Neuronal stem cell (in vitro differentiated cells): ENCODE measurements at regions not wholly inside any gene's neighbourhood (a gene's known extent, or its start where the extent isn't known, plus 50 kb on each side); places are given as distances from the start of the nearest gene placed in this dataset.
"Not testable (repeated sequence)": the region's sequence is repeated elsewhere in the genome, so short reads cannot be mapped to it uniquely, and the experiment has no call there.

Experiments
- DNase-seq: peaks from one replicate; pipeline ENCODE4 v3.0.0-alpha.2; 2013; ENCODE audit warnings: low spot score
- H2AFZ ChIP-seq: one replicate; pipeline ENCODE4 v1.6.1; 2013; ENCODE audit warnings: mild to moderate bottlenecking, low read length, inconsistent platforms
- H2AK5ac ChIP-seq: 2 replicates; pipeline ENCODE4 v1.6.1; 2013; ENCODE audit warnings: low read depth, mild to moderate bottlenecking, inconsistent platforms, low read length, moderate library complexity, mixed read lengths
- H2BK120ac ChIP-seq: 2 replicates; pipeline ENCODE4 v1.6.1; 2013; ENCODE audit warnings: low read depth, mild to moderate bottlenecking, inconsistent platforms, low read length, moderate library complexity, mixed read lengths
- H2BK12ac ChIP-seq: one replicate; pipeline ENCODE4 v1.6.1; 2013; ENCODE audit warnings: low read length, inconsistent platforms
- H2BK15ac ChIP-seq: 2 replicates; pipeline ENCODE4 v1.6.1; 2013; ENCODE audit warnings: mild to moderate bottlenecking, low read length, inconsistent platforms, mixed read lengths
- H2BK5ac ChIP-seq: one replicate; pipeline ENCODE4 v1.6.1; 2013; ENCODE audit warnings: inconsistent platforms, mild to moderate bottlenecking, low read length, moderate library complexity
- H3K14ac ChIP-seq: one replicate; pipeline ENCODE4 v1.6.1; 2013; ENCODE audit warnings: low read length, inconsistent platforms
- H3K18ac ChIP-seq: 2 replicates; pipeline ENCODE4 v1.6.1; 2013; ENCODE audit warnings: low read length, inconsistent platforms
- H3K23ac ChIP-seq: 2 replicates; pipeline ENCODE4 v1.6.1; 2013; ENCODE audit warnings: low read depth, mild to moderate bottlenecking, mixed read lengths, low read length, inconsistent platforms; ENCODE audit not compliant: poor library complexity
- H3K27ac ChIP-seq: replicated peaks from 3 replicates; pipeline ENCODE4 v1.5.1; 2013; ENCODE audit warnings: low read length, inconsistent platforms
- H3K27me3 ChIP-seq, 3 experiments: 2 replicates each; pipeline ENCODE4 v1.6.1; 2013; ENCODE audit warnings: low read length in 3 of 3, mild to moderate bottlenecking in 2 of 3, inconsistent platforms in 1 of 3, low read depth in 1 of 3, mixed read lengths in 1 of 3, moderate library complexity in 1 of 3; ENCODE audit not compliant: control insufficient read depth in 3 of 3, insufficient read depth in 3 of 3
- H3K36me3 ChIP-seq, 2 donors: replicated peaks in 1 of 2; 2 replicates each; pipeline ENCODE4 v1.6.1; 2013; ENCODE audit warnings: low read length in 2 of 2; ENCODE audit not compliant: control insufficient read depth in 2 of 2, insufficient read depth in 2 of 2
- H3K4ac ChIP-seq: 2 replicates; pipeline ENCODE4 v1.6.1; 2013; ENCODE audit warnings: inconsistent platforms, mild to moderate bottlenecking, low read length, moderate library complexity
- H3K4me1 ChIP-seq, 2 donors: 1 replicate in 1 of 2; 2 replicates in 1 of 2; pipeline ENCODE4 v1.6.1; 2013; ENCODE audit warnings: low read length in 2 of 2, low read depth in 1 of 2; ENCODE audit not compliant: control insufficient read depth in 2 of 2, insufficient read depth in 1 of 2
- H3K4me2 ChIP-seq: one replicate; pipeline ENCODE4 v1.6.1; 2013; ENCODE audit warnings: mild to moderate bottlenecking, low read length, inconsistent platforms; ENCODE audit not compliant: insufficient read depth, poor library complexity, severe bottlenecking
- H3K4me3 ChIP-seq, 2 donors: 2 replicates each; pipeline ENCODE4 v1.5.1; 2013; ENCODE audit warnings: low read length in 2 of 2, mild to moderate bottlenecking in 2 of 2, inconsistent platforms in 1 of 2, moderate library complexity in 1 of 2
- H3K79me1 ChIP-seq: one replicate; pipeline ENCODE4 v1.6.1; 2013; ENCODE audit warnings: low read depth, mild to moderate bottlenecking, inconsistent platforms, low read length, moderate library complexity
- H3K9ac ChIP-seq: one replicate; pipeline ENCODE4 v1.6.1; 2013; ENCODE audit warnings: mild to moderate bottlenecking, low read depth, low read length, inconsistent platforms; ENCODE audit not compliant: poor library complexity
- H3K9me3 ChIP-seq, 2 donors: replicated peaks in 1 of 2; 2 replicates each; pipeline versions ENCODE3 to v1.6.1; 2013; ENCODE audit warnings: low read length in 2 of 2, mild to moderate bottlenecking in 2 of 2, inconsistent platforms in 1 of 2, low read depth in 1 of 2, mixed read lengths in 1 of 2, moderate library complexity in 1 of 2; ENCODE audit not compliant: control insufficient read depth in 2 of 2, insufficient read depth in 1 of 2
- H4K8ac ChIP-seq: one replicate; pipeline ENCODE4 v1.6.1; 2013; ENCODE audit warnings: low read depth, mild to moderate bottlenecking, inconsistent platforms, low read length, moderate library complexity
- H4K91ac ChIP-seq: one replicate; pipeline ENCODE4 v1.6.1; 2013; ENCODE audit warnings: low read length, low read depth, mild to moderate bottlenecking, inconsistent platforms; ENCODE audit not compliant: poor library complexity
- WGBS, 2 donors: extraction: QIAGEN DNeasy Blood & Tissue Kit; methylation state at CpG; one replicate each; pipeline ENCODE4 v1.1.7; 2013; ENCODE audit warnings: missing lambda C conversion rate in 2 of 2, mixed read lengths in 1 of 2; ENCODE audit not compliant: insufficient read length in 2 of 2, insufficient replicate concordance in 1 of 2; ENCODE audit errors: extremely low coverage in 2 of 2; 5-methylcytosine and 5-hydroxymethylcytosine counted together

GRCh38 chr1:115515270-115515669 lies 126.5 kb upstream of the VANGL1 start:
- Histone ChIP-seq H3K4me3 (no peak overlapping the region), H3K4ac (no peak overlapping the region), H2AFZ (no peak overlapping the region), H3K27me3 (no peaks in the 10 kb centered on the region), H4K91ac (no peak overlapping the region), H3K36me3 (no peaks in the 10 kb centered on the region), H2AK5ac (no peak overlapping the region), H2BK120ac (no peak overlapping the region), H2BK12ac (no peak overlapping the region), H3K27ac (no peak overlapping the region), H4K8ac (no peak overlapping the region), H3K18ac (no peak overlapping the region), H2BK5ac (no peak overlapping the region), H3K4me2 (no peak overlapping the region), H3K14ac (no peak overlapping the region), H3K23ac (no peak overlapping the region), H3K9ac (no peak overlapping the region), H2BK15ac (no peak overlapping the region), H3K9me3 (no peaks in the 10 kb centered on the region), H3K4me1 (no peaks in the 10 kb centered on the region), H3K79me1 (no peaks in the 10 kb centered on the region)
- no CpG with 5 or more reads among the region's 4 CpGs for WGBS, 2 donors
- no peak for DNase-seq

DNA sequence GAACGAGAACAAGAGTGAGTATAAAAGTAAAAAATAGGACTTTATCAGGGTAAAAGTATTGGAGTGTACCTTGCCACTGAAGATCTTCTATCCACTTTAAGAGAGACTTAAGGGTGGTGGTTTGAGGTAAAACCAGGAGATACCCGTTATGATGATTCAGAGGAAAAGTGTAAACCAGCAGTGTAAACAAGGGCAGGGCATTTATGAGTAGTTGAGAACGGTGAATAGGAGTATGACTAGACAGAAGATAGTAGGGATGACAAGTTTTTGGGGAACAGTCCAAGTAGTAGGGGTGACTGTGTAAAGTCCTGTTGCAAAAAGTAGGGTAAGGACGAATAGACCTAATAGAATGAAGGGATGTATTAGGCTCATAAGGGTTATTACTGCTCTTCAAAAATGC lies 131.5 kb upstream of the VANGL1 start:
- H3K23ac ChIP-seq, H3K4ac ChIP-seq, H3K9ac ChIP-seq, H2BK12ac ChIP-seq, DNase-seq, H3K4me3 ChIP-seq, H3K36me3 ChIP-seq, H4K91ac ChIP-seq, H3K27ac ChIP-seq, H3K27me3 ChIP-seq, H2AFZ ChIP-seq, H2BK5ac ChIP-seq, H3K9me3 ChIP-seq, H3K4me1 ChIP-seq, H3K18ac ChIP-seq, H2AK5ac ChIP-seq, H2BK15ac ChIP-seq, H3K79me1 ChIP-seq, H3K14ac ChIP-seq, H3K4me2 ChIP-seq, H2BK120ac ChIP-seq, H4K8ac ChIP-seq: not testable (repeated sequence)
- no CpG with 5 or more reads among the region's 4 CpGs for WGBS, 2 donors

DNA sequence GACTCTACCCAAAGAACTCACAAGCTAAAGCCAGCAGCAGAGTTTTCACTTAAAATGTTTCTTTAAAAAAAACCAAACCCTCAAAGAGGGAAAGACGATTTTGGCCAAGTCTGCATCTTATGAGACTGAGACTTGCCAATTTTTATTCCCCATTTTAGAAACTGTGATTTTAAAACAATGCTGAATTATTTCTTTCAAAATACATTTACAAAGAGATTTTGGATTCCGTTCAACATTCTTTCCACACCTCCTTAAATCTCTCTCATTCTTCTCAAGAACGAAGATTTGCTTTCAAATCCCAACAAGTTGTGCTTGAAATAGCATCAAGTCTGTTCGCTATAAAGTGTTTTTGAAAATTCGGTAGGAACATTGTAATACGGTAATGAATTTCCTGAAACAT lies 133.9 kb upstream of the VANGL1 start:
- H2BK12ac ChIP-seq: no peak overlapping the region
- no CpG with 5 or more reads among the region's 6 CpGs for WGBS, 2 donors
- H3K14ac ChIP-seq: no peak overlapping the region
- DNase-seq: no peak
- no peak overlapping the region for H3K18ac ChIP-seq
- no peaks in the 10 kb centered on the region for H3K36me3 ChIP-seq
- H3K4me3 ChIP-seq: no peak overlapping the region
- H2AK5ac ChIP-seq: no peak overlapping the region
- no peaks in the 10 kb centered on the region for H3K4me1 ChIP-seq
- H4K8ac ChIP-seq: no peak overlapping the region
- H3K4me2 ChIP-seq: no peak overlapping the region
- H3K9me3 ChIP-seq: no peaks in the 10 kb centered on the region
- H3K79me1 ChIP-seq: no peaks in the 10 kb centered on the region
- H4K91ac ChIP-seq: no peak overlapping the region
- no peaks in the 10 kb centered on the region for H3K27me3 ChIP-seq
- no peak overlapping the region for H3K27ac ChIP-seq
- H2BK120ac ChIP-seq: no peak overlapping the region
- H2AFZ ChIP-seq: no peak overlapping the region
- no peak overlapping the region for H2BK5ac ChIP-seq
- no peak overlapping the region for H3K23ac ChIP-seq
- no peak overlapping the region for H3K4ac ChIP-seq
- H3K9ac ChIP-seq: no peak overlapping the region
- no peak overlapping the region for H2BK15ac ChIP-seq

DNA sequence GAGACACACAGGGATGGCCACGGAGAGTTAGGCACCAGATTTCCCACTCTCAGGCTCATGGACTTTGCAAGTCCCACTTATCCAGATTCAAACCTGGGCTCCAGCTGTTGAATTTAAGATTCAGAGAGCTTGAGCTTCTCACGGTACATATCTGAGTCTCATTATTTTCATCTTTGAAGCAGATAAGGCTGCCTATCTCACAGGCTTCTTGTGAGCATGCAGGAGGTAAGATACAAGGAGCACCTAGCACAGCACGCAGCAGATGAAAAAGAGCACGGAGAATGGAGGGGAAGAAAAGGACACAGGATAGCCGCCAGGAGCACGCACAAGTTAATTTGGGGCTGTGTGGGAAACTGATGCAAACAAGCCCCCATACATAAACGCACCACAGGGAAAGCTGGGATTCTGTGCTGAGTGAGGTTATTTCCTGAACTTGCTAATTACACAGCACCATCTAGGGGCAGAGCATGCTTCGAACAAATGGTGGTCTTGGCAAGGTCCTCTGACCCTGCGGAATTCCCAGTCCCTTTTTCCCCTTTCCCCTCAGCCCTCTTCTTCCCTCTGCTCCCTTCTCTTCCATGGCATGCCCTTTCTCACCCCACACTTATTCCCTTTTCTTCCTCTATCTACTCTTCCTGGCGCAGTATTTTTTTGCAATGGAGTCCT lies 134.7 kb upstream of the VANGL1 start:
- H3K36me3 ChIP-seq: no peaks in the 10 kb centered on the region
- H2BK15ac ChIP-seq: no peak overlapping the region
- no peak overlapping the region for H4K91ac ChIP-seq
- H3K27me3 ChIP-seq: no peaks in the 10 kb centered on the region
- no peaks in the 10 kb centered on the region for H3K9me3 ChIP-seq
- H3K4ac ChIP-seq: no peak overlapping the region
- no peaks in the 10 kb centered on the region for H3K4me1 ChIP-seq
- H3K9ac ChIP-seq: no peak overlapping the region
- H3K23ac ChIP-seq: no peak overlapping the region
- H3K4me3 ChIP-seq: no peak overlapping the region
- H2BK5ac ChIP-seq: no peak overlapping the region
- H3K27ac ChIP-seq: no peak overlapping the region
- no peak overlapping the region for H2BK120ac ChIP-seq
- no peak overlapping the region for H3K14ac ChIP-seq
- no peak overlapping the region for H4K8ac ChIP-seq
- H2AFZ ChIP-seq: no peak overlapping the region
- no peak overlapping the region for H2AK5ac ChIP-seq
- H2BK12ac ChIP-seq: no peak overlapping the region
- peak; percentile 26 for DNase-seq
- no peak overlapping the region for H3K4me2 ChIP-seq
- no peak overlapping the region for H3K18ac ChIP-seq
- no peaks in the 10 kb centered on the region for H3K79me1 ChIP-seq
- WGBS, 2 donors: no CpG with 5 or more reads among the region's 10 CpGs
